ENCODE measurements at regions not wholly inside any gene's neighbourhood (a gene's known extent, or its start where the extent isn't known, plus 50 kb on each side); places are given as distances from the start of the nearest gene placed in this dataset.

- TF ChIP-seq, protein P1, sequence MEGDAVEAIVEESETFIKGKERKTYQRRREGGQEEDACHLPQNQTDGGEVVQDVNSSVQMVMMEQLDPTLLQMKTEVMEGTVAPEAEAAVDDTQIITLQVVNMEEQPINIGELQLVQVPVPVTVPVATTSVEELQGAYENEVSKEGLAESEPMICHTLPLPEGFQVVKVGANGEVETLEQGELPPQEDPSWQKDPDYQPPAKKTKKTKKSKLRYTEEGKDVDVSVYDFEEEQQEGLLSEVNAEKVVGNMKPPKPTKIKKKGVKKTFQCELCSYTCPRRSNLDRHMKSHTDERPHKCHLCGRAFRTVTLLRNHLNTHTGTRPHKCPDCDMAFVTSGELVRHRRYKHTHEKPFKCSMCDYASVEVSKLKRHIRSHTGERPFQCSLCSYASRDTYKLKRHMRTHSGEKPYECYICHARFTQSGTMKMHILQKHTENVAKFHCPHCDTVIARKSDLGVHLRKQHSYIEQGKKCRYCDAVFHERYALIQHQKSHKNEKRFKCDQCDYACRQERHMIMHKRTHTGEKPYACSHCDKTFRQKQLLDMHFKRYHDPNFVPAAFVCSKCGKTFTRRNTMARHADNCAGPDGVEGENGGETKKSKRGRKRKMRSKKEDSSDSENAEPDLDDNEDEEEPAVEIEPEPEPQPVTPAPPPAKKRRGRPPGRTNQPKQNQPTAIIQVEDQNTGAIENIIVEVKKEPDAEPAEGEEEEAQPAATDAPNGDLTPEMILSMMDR (IDR thresholded peaks at IDR 0.05; ENCODE audit: low read depth, low read length), result no peak
- DNase-seq (ENCODE audit: low read depth in 2 of 2), result no peak
- H3K4me3 ChIP-seq (replicated peaks in 1 of 2; ENCODE audit: low read depth in 2 of 2, low read length in 2 of 2), result no peak overlapping the region
Measured at GRCh38 chr1:106907795-106908194, 148.7 kb upstream of the PRMT6 start.

- TF ChIP-seq, protein P1 (IDR thresholded peaks at IDR 0.05; ENCODE audit: low read depth, low read length), result no peak
- H3K4me3 ChIP-seq (replicated peaks in 1 of 2; ENCODE audit: low read depth in 2 of 2, low read length in 2 of 2), result no peak overlapping the region
- DNase-seq (ENCODE audit: low read depth in 2 of 2), result no peak
Measured at GRCh38 chr1:106908689-106909088, 147.8 kb upstream of the PRMT6 start.

- peak in 1 of 2 donors; percentile 2 for DNase-seq (ENCODE audit: low read depth in 2 of 2)
- no peak overlapping the region for H3K4me3 ChIP-seq (replicated peaks in 1 of 2; ENCODE audit: low read depth in 2 of 2, low read length in 2 of 2)
- TF ChIP-seq, protein P1 (IDR thresholded peaks at IDR 0.05; ENCODE audit: low read depth, low read length), result no peak
Measured at GRCh38 chr1:106910798-106911197, 145.7 kb upstream of the PRMT6 start.

- TF ChIP-seq, protein P1 (IDR thresholded peaks at IDR 0.05; ENCODE audit: low read depth, low read length), result no peak
- DNase-seq (ENCODE audit: low read depth in 2 of 2), result no peak
- no peak overlapping the region for H3K4me3 ChIP-seq (replicated peaks in 1 of 2; ENCODE audit: low read depth in 2 of 2, low read length in 2 of 2)
Measured at GRCh38 chr1:106912131-106912530, 144.3 kb upstream of the PRMT6 start.

- H3K4me3 ChIP-seq (replicated peaks in 1 of 2; ENCODE audit: low read depth in 2 of 2, low read length in 2 of 2), result no peak overlapping the region
- TF ChIP-seq, protein P1 (IDR thresholded peaks at IDR 0.05; ENCODE audit: low read depth, low read length), result no peak
- DNase-seq (ENCODE audit: low read depth in 2 of 2), result peak in 1 of 2 donors; percentile 5
Measured at GRCh38 chr1:106921186-106921585, 135.3 kb upstream of the PRMT6 start.

GRCh38 chr1:106924360-106924759 lies 132.1 kb upstream of the PRMT6 start:
- TF ChIP-seq, protein P1 (IDR thresholded peaks at IDR 0.05; ENCODE audit: low read depth, low read length), result no peak
- no peak for DNase-seq (ENCODE audit: low read depth in 2 of 2)
- no peak overlapping the region for H3K4me3 ChIP-seq (replicated peaks in 1 of 2; ENCODE audit: low read depth in 2 of 2, low read length in 2 of 2)

DNA sequence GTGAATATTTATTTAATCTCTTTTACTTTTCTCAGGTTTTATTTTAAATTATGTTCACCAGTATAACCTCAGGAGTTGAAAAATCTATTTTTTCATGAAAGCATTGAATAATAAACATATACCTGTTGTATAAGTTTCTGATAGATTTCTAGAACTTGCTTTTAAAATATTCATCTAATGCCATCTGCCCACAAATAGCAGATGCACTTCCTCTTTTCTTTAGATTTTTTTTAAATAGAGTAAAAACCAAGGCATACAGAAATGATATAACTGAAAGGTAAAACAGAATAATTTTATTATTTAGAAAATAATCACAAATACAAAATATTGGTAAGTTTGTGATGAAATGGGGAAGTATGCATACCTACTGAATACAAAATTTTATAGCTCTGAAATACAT lies 130.7 kb upstream of the PRMT6 start:
- TF ChIP-seq, protein P1 (IDR thresholded peaks at IDR 0.05; ENCODE audit: low read depth, low read length), result no peak
- DNase-seq (ENCODE audit: low read depth in 2 of 2), result no peak
- no peak overlapping the region for H3K4me3 ChIP-seq (replicated peaks in 1 of 2; ENCODE audit: low read depth in 2 of 2, low read length in 2 of 2)

Data from cardiac fibroblast (primary cell).